ENCODE measurements at regions not wholly inside any gene's neighbourhood (a gene's known extent, or its start where the extent isn't known, plus 50 kb on each side); places are given as distances from the start of the nearest gene placed in this dataset.

- TF ChIP-seq POLR2AphosphoS5 (IDR thresholded peaks at IDR 0.05; ENCODE audit: borderline replicate concordance, low read depth, low read length) (no peak), EZH2 (IDR thresholded peaks at IDR 0.05) (no peak), FOXP2 (optimal IDR thresholded peaks at IDR 0.05; ENCODE audit: control extremely low read depth, extremely low read length, insufficient read depth) (no peak)
- Histone ChIP-seq H3K36me3 (ENCODE audit: insufficient read depth, low read length) (no peaks in the 10 kb centered on the region), H3K4me3 (no peak overlapping the region), H3K27ac (no peak overlapping the region), H3K9ac (ENCODE audit: insufficient read length) (no peak overlapping the region), H3K9me3 (ENCODE audit: low read depth, low read length) (no peaks in the 10 kb centered on the region)
- DNase-seq (ENCODE audit: low read depth, low spot score) = no peak
Observed at GRCh38 chr11:95717314-95717713, 72.3 kb downstream of the FAM76B start.

GRCh38 chr11:95716266-95716665 is 73.3 kb downstream of the FAM76B start:
- Histone ChIP-seq H3K9ac (ENCODE audit: insufficient read length) (no peak overlapping the region), H3K9me3 (ENCODE audit: low read depth, low read length) (no peaks in the 10 kb centered on the region), H3K36me3 (ENCODE audit: insufficient read depth, low read length) (no peaks in the 10 kb centered on the region), H3K27ac (no peak overlapping the region), H3K4me3 (no peak overlapping the region)
- no peak for DNase-seq (ENCODE audit: low read depth, low spot score)
- TF ChIP-seq EZH2 (IDR thresholded peaks at IDR 0.05) (no peak), FOXP2 (optimal IDR thresholded peaks at IDR 0.05; ENCODE audit: control extremely low read depth, extremely low read length, insufficient read depth) (no peak), POLR2AphosphoS5 (IDR thresholded peaks at IDR 0.05; ENCODE audit: borderline replicate concordance, low read depth, low read length) (no peak)

- Histone ChIP-seq H3K4me3 (no peak overlapping the region), H3K27ac (no peak overlapping the region), H3K36me3 (ENCODE audit: insufficient read depth, low read length) (no peaks in the 10 kb centered on the region), H3K9ac (ENCODE audit: insufficient read length) (no peak overlapping the region), H3K9me3 (ENCODE audit: low read depth, low read length) (no peaks in the 10 kb centered on the region)
- DNase-seq (ENCODE audit: low read depth, low spot score) = no peak
- TF ChIP-seq EZH2 (IDR thresholded peaks at IDR 0.05) (no peak), FOXP2 (optimal IDR thresholded peaks at IDR 0.05; ENCODE audit: control extremely low read depth, extremely low read length, insufficient read depth) (no peak), POLR2AphosphoS5 (IDR thresholded peaks at IDR 0.05; ENCODE audit: borderline replicate concordance, low read depth, low read length) (no peak)
Observed at GRCh38 chr11:95715777-95716241, 73.8 kb downstream of the FAM76B start.

- DNase-seq (ENCODE audit: low read depth, low spot score) = no peak
- Histone ChIP-seq H3K9ac (ENCODE audit: insufficient read length) (no peak overlapping the region), H3K27ac (no peak overlapping the region), H3K36me3 (ENCODE audit: insufficient read depth, low read length) (no peaks in the 10 kb centered on the region), H3K4me3 (no peak overlapping the region), H3K9me3 (ENCODE audit: low read depth, low read length) (no peaks in the 10 kb centered on the region)
- no peak for TF ChIP-seq POLR2AphosphoS5 (IDR thresholded peaks at IDR 0.05; ENCODE audit: borderline replicate concordance, low read depth, low read length)
- no peak for TF ChIP-seq FOXP2 (optimal IDR thresholded peaks at IDR 0.05; ENCODE audit: control extremely low read depth, extremely low read length, insufficient read depth)
Observed at GRCh38 chr11:95714843-95715776, 74.5 kb downstream of the FAM76B start.

- DNase-seq (ENCODE audit: low read depth, low spot score) = no peak
- TF ChIP-seq FOXP2 (optimal IDR thresholded peaks at IDR 0.05; ENCODE audit: control extremely low read depth, extremely low read length, insufficient read depth) = no peak
- TF ChIP-seq EZH2 (IDR thresholded peaks at IDR 0.05) = no peak
- no peak for TF ChIP-seq POLR2AphosphoS5 (IDR thresholded peaks at IDR 0.05; ENCODE audit: borderline replicate concordance, low read depth, low read length)
- H3K27ac ChIP-seq = no peak overlapping the region
- no peaks in the 10 kb centered on the region for H3K36me3 ChIP-seq (ENCODE audit: insufficient read depth, low read length)
- no peak overlapping the region for H3K9ac ChIP-seq (ENCODE audit: insufficient read length)
- H3K4me3 ChIP-seq = no peak overlapping the region
- no peaks in the 10 kb centered on the region for H3K9me3 ChIP-seq (ENCODE audit: low read depth, low read length)
Observed at GRCh38 chr11:95713428-95713827, 76.2 kb downstream of the FAM76B start.

GRCh38 chr11:95711945-95712221 is 77.7 kb downstream of the FAM76B start:
- no peaks in the 10 kb centered on the region for H3K9me3 ChIP-seq (ENCODE audit: low read depth, low read length)
- H3K36me3 ChIP-seq (ENCODE audit: insufficient read depth, low read length) = no peaks in the 10 kb centered on the region
- H3K9ac ChIP-seq (ENCODE audit: insufficient read length) = no peak overlapping the region
- H3K4me3 ChIP-seq = no peak overlapping the region
- DNase-seq (ENCODE audit: low read depth, low spot score) = no peak
- H3K27ac ChIP-seq = no peak overlapping the region
- TF ChIP-seq EZH2 (IDR thresholded peaks at IDR 0.05) = no peak
- no peak for TF ChIP-seq POLR2AphosphoS5 (IDR thresholded peaks at IDR 0.05; ENCODE audit: borderline replicate concordance, low read depth, low read length)
- no peak for TF ChIP-seq FOXP2 (optimal IDR thresholded peaks at IDR 0.05; ENCODE audit: control extremely low read depth, extremely low read length, insufficient read depth)

- H3K9ac ChIP-seq (ENCODE audit: insufficient read length) = no peak overlapping the region
Observed at GRCh38 chr11:95711162-95711944, 78.2 kb downstream of the FAM76B start.

GRCh38 chr11:95708681-95709080 is 80.9 kb downstream of the FAM76B start:
- TF ChIP-seq POLR2AphosphoS5 (IDR thresholded peaks at IDR 0.05; ENCODE audit: borderline replicate concordance, low read depth, low read length) = no peak
- no peak for TF ChIP-seq EZH2 (IDR thresholded peaks at IDR 0.05)
- TF ChIP-seq FOXP2 (optimal IDR thresholded peaks at IDR 0.05; ENCODE audit: control extremely low read depth, extremely low read length, insufficient read depth) = no peak
- Histone ChIP-seq H3K4me3 (no peak overlapping the region), H3K9me3 (ENCODE audit: low read depth, low read length) (no peaks in the 10 kb centered on the region), H3K27ac (no peak overlapping the region), H3K9ac (ENCODE audit: insufficient read length) (no peak overlapping the region), H3K36me3 (ENCODE audit: insufficient read depth, low read length) (no peaks in the 10 kb centered on the region)
- no peak for DNase-seq (ENCODE audit: low read depth, low spot score)

More at GRCh38 chr11:95711162-95711944, 78.2 kb downstream of the FAM76B start:
- Histone ChIP-seq H3K36me3 (ENCODE audit: insufficient read depth, low read length) (no peaks in the 10 kb centered on the region), H3K27ac (no peak overlapping the region), H3K9me3 (ENCODE audit: low read depth, low read length) (no peaks in the 10 kb centered on the region), H3K4me3 (no peak overlapping the region)
- no peak for DNase-seq (ENCODE audit: low read depth, low spot score)
- TF ChIP-seq FOXP2 (optimal IDR thresholded peaks at IDR 0.05; ENCODE audit: control extremely low read depth, extremely low read length, insufficient read depth) (no peak), POLR2AphosphoS5 (IDR thresholded peaks at IDR 0.05; ENCODE audit: borderline replicate concordance, low read depth, low read length) (no peak), EZH2 (IDR thresholded peaks at IDR 0.05) (no peak)

Measured in SK-N-MC (cell line).